Glutamatergic neuron (in vitro differentiated cells): ENCODE measurements at regions not wholly inside any gene's neighbourhood (a gene's known extent, or its start where the extent isn't known, plus 50 kb on each side); places are given as distances from the start of the nearest gene placed in this dataset.

Experiments used
- DNase-seq: peaks from one replicate; pipeline ENCODE4 v3.0.0; 2022
- H3K27ac Mint-ChIP-seq: one replicate; pipeline ENCODE4 v1.8.0; 2020; ENCODE audit warnings: mild to moderate bottlenecking, mixed read lengths, inconsistent platforms; ENCODE audit not compliant: unreplicated experiment
- H3K27me3 Mint-ChIP-seq: one replicate; pipeline ENCODE4 v1.8.0; 2020; ENCODE audit warnings: mild to moderate bottlenecking, moderate library complexity, mixed read lengths, inconsistent platforms; ENCODE audit not compliant: unreplicated experiment
- H3K36me3 Mint-ChIP-seq: one replicate; pipeline ENCODE4 v1.8.0; 2020; ENCODE audit warnings: mild to moderate bottlenecking, mixed read lengths, inconsistent platforms; ENCODE audit not compliant: unreplicated experiment
- H3K4me1 Mint-ChIP-seq: one replicate; pipeline ENCODE4 v1.8.0; 2020; ENCODE audit warnings: mild to moderate bottlenecking, low read depth, mixed read lengths, inconsistent platforms; ENCODE audit not compliant: unreplicated experiment
- H3K4me3 Mint-ChIP-seq: one replicate; pipeline ENCODE4 v1.8.0; 2020; ENCODE audit warnings: mild to moderate bottlenecking, mixed read lengths, inconsistent platforms; ENCODE audit not compliant: unreplicated experiment
- H3K9me3 Mint-ChIP-seq: one replicate; pipeline ENCODE4 v1.8.0; 2020; ENCODE audit warnings: mild to moderate bottlenecking, moderate library complexity, mixed read lengths, inconsistent platforms; ENCODE audit not compliant: unreplicated experiment
- TF ChIP-seq, protein P1 (sequence below): fragments of 200-600 bp; sonication (generic); IDR thresholded peaks from one replicate; pipeline ENCODE4 v1.5.0; 2021; ENCODE audit not compliant: partially characterized antibody, unreplicated experiment

DNA sequence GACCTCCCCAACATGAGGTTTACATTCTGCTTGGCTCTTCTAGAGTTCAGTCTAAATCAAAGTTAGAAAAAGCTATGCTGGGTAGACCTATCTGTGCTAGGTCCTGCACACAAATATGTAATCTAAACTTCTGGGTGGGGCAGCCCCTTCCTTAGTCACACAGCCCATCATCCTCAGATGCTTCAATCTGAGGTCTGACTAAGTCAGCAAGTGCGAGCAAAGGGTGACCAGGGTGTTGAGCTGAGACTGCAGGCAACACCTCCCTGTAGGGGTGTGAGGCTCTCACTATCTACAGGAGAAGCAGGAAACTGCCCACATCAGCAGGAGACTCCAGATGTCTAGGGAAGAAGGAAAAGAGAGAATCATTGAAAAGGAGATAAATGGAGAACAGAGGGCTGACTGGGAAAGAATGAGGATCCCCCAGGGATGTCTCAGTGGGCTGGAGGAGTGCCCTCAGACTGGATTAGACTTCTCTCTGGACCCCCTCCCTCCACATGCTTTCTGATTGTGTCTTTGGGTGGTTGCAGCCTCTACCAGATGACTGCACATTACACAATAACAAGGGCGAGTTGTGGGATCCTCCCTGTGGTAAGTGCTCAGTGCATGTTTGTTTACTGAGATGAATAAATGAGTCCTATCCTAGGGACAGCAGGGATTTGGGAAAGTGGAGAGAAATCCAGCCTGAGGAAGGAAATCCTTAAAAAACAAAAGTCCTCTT lies 266.2 kb upstream of the PLET1 start:
- H3K4me3 Mint-ChIP-seq: no peak overlapping the region
- H3K27me3 Mint-ChIP-seq: peaks cover 9% of the 10 kb centered on the region
- H3K36me3 Mint-ChIP-seq: no peaks in the 10 kb centered on the region
- H3K9me3 Mint-ChIP-seq: no peaks in the 10 kb centered on the region
- no peak overlapping the region for H3K27ac Mint-ChIP-seq
- DNase-seq: no peak
- TF ChIP-seq, protein P1, sequence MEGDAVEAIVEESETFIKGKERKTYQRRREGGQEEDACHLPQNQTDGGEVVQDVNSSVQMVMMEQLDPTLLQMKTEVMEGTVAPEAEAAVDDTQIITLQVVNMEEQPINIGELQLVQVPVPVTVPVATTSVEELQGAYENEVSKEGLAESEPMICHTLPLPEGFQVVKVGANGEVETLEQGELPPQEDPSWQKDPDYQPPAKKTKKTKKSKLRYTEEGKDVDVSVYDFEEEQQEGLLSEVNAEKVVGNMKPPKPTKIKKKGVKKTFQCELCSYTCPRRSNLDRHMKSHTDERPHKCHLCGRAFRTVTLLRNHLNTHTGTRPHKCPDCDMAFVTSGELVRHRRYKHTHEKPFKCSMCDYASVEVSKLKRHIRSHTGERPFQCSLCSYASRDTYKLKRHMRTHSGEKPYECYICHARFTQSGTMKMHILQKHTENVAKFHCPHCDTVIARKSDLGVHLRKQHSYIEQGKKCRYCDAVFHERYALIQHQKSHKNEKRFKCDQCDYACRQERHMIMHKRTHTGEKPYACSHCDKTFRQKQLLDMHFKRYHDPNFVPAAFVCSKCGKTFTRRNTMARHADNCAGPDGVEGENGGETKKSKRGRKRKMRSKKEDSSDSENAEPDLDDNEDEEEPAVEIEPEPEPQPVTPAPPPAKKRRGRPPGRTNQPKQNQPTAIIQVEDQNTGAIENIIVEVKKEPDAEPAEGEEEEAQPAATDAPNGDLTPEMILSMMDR: no peak
- H3K4me1 Mint-ChIP-seq: peaks cover 2% of the 10 kb centered on the region

DNA sequence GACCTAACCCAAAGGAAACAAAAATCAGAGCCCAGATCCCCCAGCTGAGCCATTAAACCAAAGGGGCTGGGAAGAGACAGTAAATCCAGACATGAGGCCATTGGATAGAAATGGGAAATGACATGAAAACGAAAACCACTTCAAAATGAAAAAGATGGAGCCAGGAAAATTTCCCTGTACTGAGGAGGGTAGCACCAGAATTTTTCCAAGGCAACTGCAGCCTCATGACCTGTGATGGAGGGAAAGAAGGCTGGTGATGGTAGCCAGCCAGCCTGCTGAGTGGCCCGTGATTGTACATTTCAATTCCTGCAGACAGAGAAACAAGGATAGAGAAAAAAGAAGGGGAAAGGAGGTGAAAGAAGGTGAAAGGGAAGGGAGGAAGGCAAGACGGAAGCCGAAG lies 268.4 kb upstream of the PLET1 start:
- Mint-ChIP-seq H3K9me3 (no peaks in the 10 kb centered on the region), H3K36me3 (no peaks in the 10 kb centered on the region), H3K27me3 (peaks cover 9% of the 10 kb centered on the region), H3K4me1 (peaks cover 2% of the 10 kb centered on the region), H3K4me3 (no peak overlapping the region), H3K27ac (no peak overlapping the region)
- DNase-seq: no peak
- TF ChIP-seq, protein P1: no peak

DNA sequence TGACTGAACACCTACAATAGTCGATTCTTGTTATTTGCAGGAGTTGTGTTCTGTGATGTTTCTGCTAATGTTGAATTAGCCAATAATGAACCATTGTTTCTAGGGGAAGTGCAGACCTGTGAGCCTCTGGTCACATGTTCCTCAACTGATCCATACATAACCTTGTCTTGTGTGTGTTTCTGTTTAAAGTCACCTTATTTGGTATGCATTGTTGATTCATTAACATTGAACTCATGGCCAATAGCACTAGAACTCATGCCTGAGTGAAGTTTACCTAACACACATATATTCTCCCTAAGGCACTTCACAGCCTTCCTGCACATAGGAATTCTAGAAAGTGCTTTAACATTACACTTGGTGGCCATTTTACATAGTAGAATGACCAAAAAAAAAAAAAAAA lies 271.8 kb upstream of the PLET1 start:
- H3K4me3 Mint-ChIP-seq: no peak overlapping the region
- peaks cover 2% of the 10 kb centered on the region for H3K27me3 Mint-ChIP-seq
- H3K4me1 Mint-ChIP-seq: no peaks in the 10 kb centered on the region
- TF ChIP-seq, protein P1: no peak
- H3K9me3 Mint-ChIP-seq: peaks cover 2% of the 10 kb centered on the region
- no peak for DNase-seq
- no peak overlapping the region for H3K27ac Mint-ChIP-seq
- H3K36me3 Mint-ChIP-seq: no peaks in the 10 kb centered on the region

DNA sequence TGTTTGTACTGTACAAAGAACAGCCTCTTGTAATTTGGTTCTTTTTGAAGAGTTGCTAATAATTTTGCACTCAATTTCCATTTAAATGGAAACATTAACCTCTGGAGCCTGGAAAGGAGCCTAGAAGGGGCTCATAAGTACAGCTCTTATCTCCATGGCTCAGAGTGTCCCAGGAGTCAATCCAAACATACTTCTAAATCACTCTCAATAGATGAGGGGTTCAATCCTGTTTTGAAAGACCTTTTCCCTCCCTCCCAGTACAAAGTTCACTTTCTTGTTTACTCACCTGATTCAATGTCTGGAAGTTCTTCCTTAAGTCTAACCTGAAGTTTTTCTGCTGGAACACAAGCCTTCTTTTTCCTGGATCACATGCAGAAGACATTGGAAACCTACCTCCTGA lies 273.0 kb upstream of the PLET1 start:
- DNase-seq: no peak
- Mint-ChIP-seq H3K4me3 (no peak overlapping the region), H3K27ac (no peak overlapping the region), H3K36me3 (no peaks in the 10 kb centered on the region), H3K27me3 (peaks cover under 1% of the 10 kb centered on the region), H3K9me3 (peaks cover 2% of the 10 kb centered on the region), H3K4me1 (no peaks in the 10 kb centered on the region)
- TF ChIP-seq, protein P1: no peak

DNA sequence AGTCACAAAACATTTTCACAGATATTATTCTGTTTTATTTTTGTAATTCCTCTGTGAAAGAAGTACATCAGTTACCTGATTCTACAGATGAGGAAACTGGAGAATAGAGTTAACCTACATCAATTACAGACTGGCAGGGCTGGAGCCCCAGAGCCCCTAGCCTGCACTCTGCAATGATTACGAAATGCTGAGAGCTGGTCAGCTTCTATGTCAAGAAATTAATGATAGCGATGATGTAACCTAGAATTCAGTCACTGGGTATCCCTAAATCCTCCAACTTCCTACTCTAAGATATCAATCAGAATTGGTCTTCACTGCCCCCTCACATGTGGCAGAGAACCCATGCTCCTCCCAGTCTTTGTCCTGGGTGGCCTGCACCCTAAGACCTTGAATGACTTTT lies 273.5 kb upstream of the PLET1 start:
- TF ChIP-seq, protein P1: no peak
- no peak for DNase-seq
- no peaks in the 10 kb centered on the region for H3K36me3 Mint-ChIP-seq
- no peaks in the 10 kb centered on the region for H3K27me3 Mint-ChIP-seq
- H3K27ac Mint-ChIP-seq: no peak overlapping the region
- H3K9me3 Mint-ChIP-seq: peaks cover 2% of the 10 kb centered on the region
- no peaks in the 10 kb centered on the region for H3K4me1 Mint-ChIP-seq
- H3K4me3 Mint-ChIP-seq: no peak overlapping the region
